Testis (tissue), 2 donors: ENCODE measurements at regions not wholly inside any gene's neighbourhood (a gene's known extent, or its start where the extent isn't known, plus 50 kb on each side); places are given as distances from the start of the nearest gene placed in this dataset.

Experiments used
- CTCF ChIP-seq, 3 experiments: fragments of 450-650 bp in 2 of 3; fragments of 200-600 bp in 1 of 3; sonication (generic) in 1 of 3; IDR thresholded peaks; one replicate each; pipeline ENCODE4 v1.5.1; 2016 to 2019; ENCODE audit warnings: antibody characterized with exemption in 3 of 3, mild to moderate bottlenecking in 2 of 3, moderate library complexity in 1 of 3
- POLR2A ChIP-seq: fragments of 450-650 bp; IDR thresholded peaks from one replicate; pipeline ENCODE4 v1.6.1; 2017; ENCODE audit warnings: antibody characterized with exemption, mild to moderate bottlenecking, moderate library complexity

- TF ChIP-seq CTCF (IDR thresholded peaks at IDR 0.05) (no peak), POLR2A (no peak)
These were observed 53.1 kb downstream of the SHANK2 start for GRCh38 chr11:71199226-71199820.
